ENCODE measurements at regions not wholly inside any gene's neighbourhood (a gene's known extent, or its start where the extent isn't known, plus 50 kb on each side); places are given as distances from the start of the nearest gene placed in this dataset.
A peak's percentile ranks its signal among the peaks of the same experiment; 100 is the strongest.

DNA sequence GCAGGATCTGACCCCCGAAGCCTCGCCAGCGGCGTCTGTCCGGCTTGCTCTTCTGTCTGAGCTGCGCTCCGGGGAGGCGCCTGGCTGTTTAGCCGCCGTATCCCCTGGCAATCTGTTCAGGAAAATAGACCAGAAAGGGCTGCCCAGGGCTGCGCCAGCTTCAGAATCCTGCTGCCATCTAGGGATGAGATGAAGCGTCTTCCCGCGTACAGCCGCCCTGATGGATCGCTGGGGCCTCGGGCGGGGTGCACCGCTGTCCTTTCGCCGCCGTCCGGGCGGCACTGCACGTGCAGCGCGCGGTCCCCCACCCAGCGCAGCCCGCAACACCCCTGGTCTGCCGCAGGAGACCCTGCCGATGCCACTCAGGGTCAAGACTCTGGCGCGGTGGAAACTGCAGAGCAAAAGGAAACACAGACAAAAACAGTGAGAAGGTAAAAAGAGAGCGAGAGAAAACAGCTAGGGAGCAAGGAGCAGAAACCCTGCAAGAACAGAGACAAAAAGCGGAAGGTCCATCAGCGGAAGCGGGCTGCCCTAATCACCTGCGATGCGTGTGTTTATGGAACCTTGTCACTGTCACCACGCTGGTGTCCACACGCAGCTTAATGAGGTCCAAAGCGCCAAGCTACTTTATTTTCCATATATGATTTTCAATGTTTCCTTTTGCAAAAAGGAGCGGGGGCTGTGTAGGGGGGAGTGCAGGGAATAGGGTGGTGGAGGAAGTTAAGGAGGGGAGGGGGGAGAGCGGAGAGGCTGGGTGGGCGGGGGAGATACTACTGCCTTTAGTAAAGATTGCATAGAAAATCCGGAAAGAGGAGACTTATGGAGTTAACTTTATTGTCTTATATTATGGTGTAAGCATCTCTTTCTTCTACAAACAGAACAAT is 2113.3 kb upstream of the PIK3C3 start:
- TF ChIP-seq POLR2A (IDR thresholded peaks at IDR 0.05) (no peak), CTCF (IDR thresholded peaks at IDR 0.05) (peak in 2 of 4 donors; percentile 24 to 25)
- Histone ChIP-seq H3K9me3 (no peaks in the 10 kb centered on the region), H3K4me1 (no peaks in the 10 kb centered on the region), H3K4me3 (no peak overlapping the region), H3K27me3 (no peaks in the 10 kb centered on the region), H3K27ac (no peak overlapping the region), H3K36me3 (no peaks in the 10 kb centered on the region)
- peak in 2 of 3 donors; percentile 25 to 56 for DNase-seq
- intact Hi-C loops (cut with DNase I), result no loop called here
- 4% methylated on average over 34 of the region's 47 CpGs for WGBS (ENCODE audit: insufficient coverage, low coverage, low lambda C conversion rate, missing lambda C conversion rate)
- peak; percentile 17 to 74 (median 60) for ATAC-seq

GRCh38 chr18:39840856-39841481 is 2114.1 kb upstream of the PIK3C3 start:
- 21% methylated on average over 5 of the region's 7 CpGs for WGBS (ENCODE audit: insufficient coverage, low coverage, low lambda C conversion rate, missing lambda C conversion rate)
- H3K36me3 ChIP-seq, result no peaks in the 10 kb centered on the region
- TF ChIP-seq POLR2A (IDR thresholded peaks at IDR 0.05) (no peak), CTCF (IDR thresholded peaks at IDR 0.05) (no peak)
- H3K4me1 ChIP-seq, result no peaks in the 10 kb centered on the region
- intact Hi-C loops (cut with DNase I), result no loop called here
- H3K9me3 ChIP-seq, result no peaks in the 10 kb centered on the region
- ATAC-seq (no peak), DNase-seq (no peak)
- no peaks in the 10 kb centered on the region for H3K27me3 ChIP-seq
- no peak overlapping the region for H3K27ac ChIP-seq
- H3K4me3 ChIP-seq, result no peak overlapping the region

DNA sequence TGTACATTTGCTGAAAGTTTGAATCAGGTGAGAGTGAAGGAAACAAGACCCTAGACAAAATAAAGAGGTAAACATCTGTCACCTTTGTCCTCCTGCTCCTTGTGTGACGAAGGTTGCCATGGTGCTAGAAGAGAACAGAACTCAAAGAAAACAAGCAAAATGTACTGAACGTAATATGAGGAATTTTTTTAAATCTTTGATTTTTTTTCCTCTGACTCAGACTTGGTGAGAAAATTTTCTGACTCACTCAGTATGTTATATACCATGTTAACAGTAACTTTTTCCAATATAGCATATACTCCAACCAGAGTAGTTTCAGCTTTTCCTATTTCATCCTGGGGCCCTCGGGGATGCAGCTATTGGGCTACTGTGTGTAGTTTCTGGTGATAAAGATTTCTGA is 2114.6 kb upstream of the PIK3C3 start:
- no peak for DNase-seq
- no peaks in the 10 kb centered on the region for H3K4me1 ChIP-seq
- TF ChIP-seq CTCF (IDR thresholded peaks at IDR 0.05), result no peak
- no peaks in the 10 kb centered on the region for H3K27me3 ChIP-seq
- ATAC-seq, result no peak
- H3K9me3 ChIP-seq, result no peaks in the 10 kb centered on the region
- 44% methylated on average over 3 of the region's 3 CpGs for WGBS (ENCODE audit: insufficient coverage, low coverage, low lambda C conversion rate, missing lambda C conversion rate)
- no peak overlapping the region for H3K4me3 ChIP-seq
- H3K36me3 ChIP-seq, result no peaks in the 10 kb centered on the region
- no peak overlapping the region for H3K27ac ChIP-seq
- intact Hi-C loops (cut with DNase I), result no loop called here

GRCh38 chr18:39839782-39840181 is 2115.3 kb upstream of the PIK3C3 start:
- no peaks in the 10 kb centered on the region for H3K4me1 ChIP-seq
- no peak overlapping the region for H3K4me3 ChIP-seq
- H3K36me3 ChIP-seq, result no peaks in the 10 kb centered on the region
- DNase-seq (no peak), ATAC-seq (no peak)
- H3K9me3 ChIP-seq, result no peaks in the 10 kb centered on the region
- no peak overlapping the region for H3K27ac ChIP-seq
- TF ChIP-seq CTCF (IDR thresholded peaks at IDR 0.05) (no peak), POLR2A (IDR thresholded peaks at IDR 0.05) (no peak)
- intact Hi-C loops (cut with DNase I), result no loop called here
- WGBS (ENCODE audit: insufficient coverage, low coverage, low lambda C conversion rate, missing lambda C conversion rate), result 48% methylated on average over 4 of the region's 4 CpGs
- no peaks in the 10 kb centered on the region for H3K27me3 ChIP-seq
